ENCODE measurements at regions not wholly inside any gene's neighbourhood (a gene's known extent, or its start where the extent isn't known, plus 50 kb on each side); places are given as distances from the start of the nearest gene placed in this dataset.
"Not testable (repeated sequence)": the region's sequence is repeated elsewhere in the genome, so short reads cannot be mapped to it uniquely, and the experiment has no call there.

- no peak overlapping the region for H3K27ac Mint-ChIP-seq (ENCODE audit: unreplicated experiment)
- peaks cover 6% of the 10 kb centered on the region for H3K9me3 Mint-ChIP-seq (ENCODE audit: unreplicated experiment)
- no peaks in the 10 kb centered on the region for H3K4me1 Mint-ChIP-seq (ENCODE audit: unreplicated experiment)
- H3K36me3 Mint-ChIP-seq (ENCODE audit: unreplicated experiment), result no peaks in the 10 kb centered on the region
- no peak overlapping the region for H3K4me3 Mint-ChIP-seq (ENCODE audit: unreplicated experiment)
- no peak for DNase-seq (ENCODE audit: extremely low spot score, unreplicated experiment)
- H3K27me3 Mint-ChIP-seq (ENCODE audit: unreplicated experiment), result peaks cover 8% of the 10 kb centered on the region
- TF ChIP-seq, protein P1, sequence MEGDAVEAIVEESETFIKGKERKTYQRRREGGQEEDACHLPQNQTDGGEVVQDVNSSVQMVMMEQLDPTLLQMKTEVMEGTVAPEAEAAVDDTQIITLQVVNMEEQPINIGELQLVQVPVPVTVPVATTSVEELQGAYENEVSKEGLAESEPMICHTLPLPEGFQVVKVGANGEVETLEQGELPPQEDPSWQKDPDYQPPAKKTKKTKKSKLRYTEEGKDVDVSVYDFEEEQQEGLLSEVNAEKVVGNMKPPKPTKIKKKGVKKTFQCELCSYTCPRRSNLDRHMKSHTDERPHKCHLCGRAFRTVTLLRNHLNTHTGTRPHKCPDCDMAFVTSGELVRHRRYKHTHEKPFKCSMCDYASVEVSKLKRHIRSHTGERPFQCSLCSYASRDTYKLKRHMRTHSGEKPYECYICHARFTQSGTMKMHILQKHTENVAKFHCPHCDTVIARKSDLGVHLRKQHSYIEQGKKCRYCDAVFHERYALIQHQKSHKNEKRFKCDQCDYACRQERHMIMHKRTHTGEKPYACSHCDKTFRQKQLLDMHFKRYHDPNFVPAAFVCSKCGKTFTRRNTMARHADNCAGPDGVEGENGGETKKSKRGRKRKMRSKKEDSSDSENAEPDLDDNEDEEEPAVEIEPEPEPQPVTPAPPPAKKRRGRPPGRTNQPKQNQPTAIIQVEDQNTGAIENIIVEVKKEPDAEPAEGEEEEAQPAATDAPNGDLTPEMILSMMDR (IDR thresholded peaks at IDR 0.05), result no peak
These were observed 265.9 kb upstream of the NRP1 start for GRCh38 chr10:33600381-33600780.

GRCh38 chr10:33596422-33596821, 262.0 kb upstream of the NRP1 start:
- Mint-ChIP-seq H3K27ac (ENCODE audit: unreplicated experiment) (no peak overlapping the region), H3K9me3 (ENCODE audit: unreplicated experiment) (peaks cover 6% of the 10 kb centered on the region), H3K4me1 (ENCODE audit: unreplicated experiment) (no peaks in the 10 kb centered on the region), H3K27me3 (ENCODE audit: unreplicated experiment) (peaks cover 17% of the 10 kb centered on the region), H3K4me3 (ENCODE audit: unreplicated experiment) (no peak overlapping the region), H3K36me3 (ENCODE audit: unreplicated experiment) (no peaks in the 10 kb centered on the region)
- no peak for DNase-seq (ENCODE audit: extremely low spot score, unreplicated experiment)
- TF ChIP-seq, protein P1 (IDR thresholded peaks at IDR 0.05), result no peak

- Mint-ChIP-seq H3K36me3 (ENCODE audit: unreplicated experiment) (no peaks in the 10 kb centered on the region), H3K9me3 (ENCODE audit: unreplicated experiment) (peaks cover 7% of the 10 kb centered on the region)
- TF ChIP-seq, protein P1 (IDR thresholded peaks at IDR 0.05), result no peak
These were observed 260.0 kb upstream of the NRP1 start for GRCh38 chr10:33594475-33594874.

GRCh38 chr10:33588974-33589600, 254.6 kb upstream of the NRP1 start:
- TF ChIP-seq, protein P1 (IDR thresholded peaks at IDR 0.05), result no peak
- no peak for DNase-seq (ENCODE audit: extremely low spot score, unreplicated experiment)
- Mint-ChIP-seq H3K36me3 (ENCODE audit: unreplicated experiment) (no peaks in the 10 kb centered on the region), H3K27ac (ENCODE audit: unreplicated experiment) (no peak overlapping the region), H3K4me3 (ENCODE audit: unreplicated experiment) (no peak overlapping the region), H3K9me3 (ENCODE audit: unreplicated experiment) (peaks cover 10% of the 10 kb centered on the region), H3K27me3 (ENCODE audit: unreplicated experiment) (peaks cover 35% of the 10 kb centered on the region), H3K4me1 (ENCODE audit: unreplicated experiment) (no peaks in the 10 kb centered on the region)

More at GRCh38 chr10:33594475-33594874, 260.0 kb upstream of the NRP1 start:
- Mint-ChIP-seq H3K4me3 (ENCODE audit: unreplicated experiment) (no peak overlapping the region), H3K4me1 (ENCODE audit: unreplicated experiment) (no peaks in the 10 kb centered on the region), H3K27ac (ENCODE audit: unreplicated experiment) (no peak overlapping the region), H3K27me3 (ENCODE audit: unreplicated experiment) (peaks cover 22% of the 10 kb centered on the region)
- DNase-seq (ENCODE audit: extremely low spot score, unreplicated experiment), result no peak

GRCh38 chr10:33584596-33584995, 250.1 kb upstream of the NRP1 start:
- H3K36me3 Mint-ChIP-seq (ENCODE audit: unreplicated experiment); H3K9me3 Mint-ChIP-seq (ENCODE audit: unreplicated experiment): not testable (repeated sequence)
- peaks cover 23% of the 10 kb centered on the region for H3K27me3 Mint-ChIP-seq (ENCODE audit: unreplicated experiment)

More at GRCh38 chr10:33584596-33584995, 250.1 kb upstream of the NRP1 start:
- not testable (repeated sequence) for H3K4me1 Mint-ChIP-seq (ENCODE audit: unreplicated experiment); H3K4me3 Mint-ChIP-seq (ENCODE audit: unreplicated experiment); DNase-seq (ENCODE audit: extremely low spot score, unreplicated experiment); H3K27ac Mint-ChIP-seq (ENCODE audit: unreplicated experiment)

Measured in osteocyte (in vitro differentiated cells).